Stimulated activated memory B cell treated with anti-CD40 and anti-IgM and Interleukin-4, amounts not matched to agents 10 μg/mL and 1 μg/mL and 100 μg/mL, for 72 hours (primary cell): ENCODE measurements at regions not wholly inside any gene's neighbourhood (a gene's known extent, or its start where the extent isn't known, plus 50 kb on each side); places are given as distances from the start of the nearest gene placed in this dataset.

Experiments
- ATAC-seq: fragments of 150-1000 bp; cut with Tn5 transposase; 2 replicates; pipeline ENCODE4 v1.10.0; 2021
- H3K27ac Mint-ChIP-seq: one replicate; pipeline ENCODE4 v1.8.0; 2022; ENCODE audit warnings: mild to moderate bottlenecking, mixed read lengths
- H3K27me3 Mint-ChIP-seq: one replicate; pipeline ENCODE4 v1.8.0; 2022; ENCODE audit warnings: mixed read lengths
- H3K36me3 Mint-ChIP-seq: one replicate; pipeline ENCODE4 v1.8.0; 2022; ENCODE audit warnings: mixed read lengths
- H3K4me1 Mint-ChIP-seq: one replicate; pipeline ENCODE4 v1.8.0; 2022; ENCODE audit warnings: mixed read lengths
- H3K4me3 Mint-ChIP-seq: one replicate; pipeline ENCODE4 v1.8.0; 2022; ENCODE audit warnings: mild to moderate bottlenecking, moderate library complexity, mixed read lengths
- H3K9me3 Mint-ChIP-seq: one replicate; pipeline ENCODE4 v1.8.0; 2022; ENCODE audit warnings: mixed read lengths

- H3K36me3 Mint-ChIP-seq, result no peaks in the 10 kb centered on the region
- H3K4me3 Mint-ChIP-seq, result no peak overlapping the region
- H3K27me3 Mint-ChIP-seq, result no peaks in the 10 kb centered on the region
- H3K9me3 Mint-ChIP-seq, result no peaks in the 10 kb centered on the region
- ATAC-seq, result no peak
- H3K4me1 Mint-ChIP-seq, result no peaks in the 10 kb centered on the region
- no peak overlapping the region for H3K27ac Mint-ChIP-seq
Observed at GRCh38 chr12:41743835-41744234, 400.8 kb downstream of the GXYLT1 start.

DNA sequence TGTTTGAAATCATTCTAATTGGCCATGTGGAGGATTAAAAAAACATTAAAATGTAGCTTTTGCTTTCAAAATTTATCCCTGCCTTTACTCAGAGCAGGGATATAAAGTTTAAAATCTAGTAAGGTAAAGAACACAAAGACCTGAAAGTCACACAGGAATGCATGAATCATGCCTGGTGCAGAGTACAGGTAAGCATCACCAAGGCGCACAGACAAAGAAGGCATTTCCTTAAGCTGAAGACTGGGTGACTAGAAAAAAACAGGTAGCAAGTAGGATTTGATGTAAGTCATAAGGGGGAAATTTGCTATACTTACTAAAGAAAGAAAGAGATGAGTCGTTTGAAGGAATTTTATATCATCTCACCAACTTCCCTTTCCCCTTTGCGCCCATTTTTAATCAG is 405.6 kb downstream of the GXYLT1 start:
- peaks cover 5% of the 10 kb centered on the region for H3K9me3 Mint-ChIP-seq
- no peaks in the 10 kb centered on the region for H3K27me3 Mint-ChIP-seq
- ATAC-seq, result no peak
- H3K4me1 Mint-ChIP-seq, result no peaks in the 10 kb centered on the region
- no peaks in the 10 kb centered on the region for H3K36me3 Mint-ChIP-seq
- no peak overlapping the region for H3K27ac Mint-ChIP-seq
- H3K4me3 Mint-ChIP-seq, result no peak overlapping the region

DNA sequence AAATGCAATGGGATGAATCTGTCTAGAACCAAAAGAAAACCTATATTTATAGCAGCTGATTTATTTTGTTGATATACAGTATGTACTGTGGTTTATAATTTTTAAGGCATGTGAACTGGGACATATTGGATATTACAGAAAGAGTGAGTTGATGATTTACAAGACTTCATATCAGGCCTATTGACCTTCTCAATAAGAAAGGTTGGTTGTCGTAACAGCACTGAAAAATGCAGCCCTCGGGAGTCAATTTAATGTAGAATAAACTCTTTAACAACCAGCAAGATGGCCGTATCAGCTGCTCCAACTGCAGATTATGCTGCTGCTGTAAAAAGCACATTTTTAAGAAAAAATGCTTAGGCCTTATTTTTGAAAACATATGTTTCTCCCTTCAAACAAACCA is 407.3 kb downstream of the GXYLT1 start:
- Mint-ChIP-seq H3K27me3 (no peaks in the 10 kb centered on the region), H3K4me1 (no peaks in the 10 kb centered on the region), H3K36me3 (no peaks in the 10 kb centered on the region)

GRCh38 chr12:41736436-41736835 is 408.2 kb downstream of the GXYLT1 start:
- Mint-ChIP-seq H3K36me3 (no peaks in the 10 kb centered on the region), H3K4me1 (no peaks in the 10 kb centered on the region), H3K27ac (no peak overlapping the region), H3K9me3 (peaks cover 5% of the 10 kb centered on the region), H3K27me3 (no peaks in the 10 kb centered on the region), H3K4me3 (no peak overlapping the region)
- ATAC-seq, result no peak

More for the DNA sequence above, 407.3 kb downstream of the GXYLT1 start:
- peaks cover 5% of the 10 kb centered on the region for H3K9me3 Mint-ChIP-seq
- ATAC-seq, result no peak
- H3K4me3 Mint-ChIP-seq, result no peak overlapping the region
- no peak overlapping the region for H3K27ac Mint-ChIP-seq

GRCh38 chr12:41731691-41732090 is 413.0 kb downstream of the GXYLT1 start:
- Mint-ChIP-seq H3K27me3 (no peaks in the 10 kb centered on the region), H3K4me3 (no peak overlapping the region), H3K27ac (no peak overlapping the region), H3K4me1 (no peaks in the 10 kb centered on the region), H3K9me3 (peaks cover 5% of the 10 kb centered on the region), H3K36me3 (no peaks in the 10 kb centered on the region)
- no peak for ATAC-seq

DNA sequence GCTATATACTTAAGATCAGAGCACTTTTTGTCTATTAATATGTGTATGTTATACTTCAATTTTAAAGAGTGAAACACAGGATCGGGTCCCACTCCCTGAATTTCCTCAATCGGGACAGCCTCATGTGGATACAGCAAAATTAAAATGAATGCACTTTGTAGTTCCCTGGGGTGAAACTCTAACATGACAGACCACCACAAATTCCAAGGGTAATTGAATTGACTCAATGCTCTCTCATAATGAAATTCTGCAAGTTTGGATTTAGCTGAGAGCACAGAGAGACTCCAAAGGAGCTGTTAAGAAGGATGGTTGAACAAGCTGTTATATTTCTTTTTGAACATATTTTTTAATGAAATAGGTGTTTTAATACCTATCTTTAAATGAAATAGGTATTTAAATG is 413.6 kb downstream of the GXYLT1 start:
- no peak overlapping the region for H3K27ac Mint-ChIP-seq
- H3K4me3 Mint-ChIP-seq, result no peak overlapping the region
- no peak for ATAC-seq
- H3K27me3 Mint-ChIP-seq, result no peaks in the 10 kb centered on the region
- H3K4me1 Mint-ChIP-seq, result no peaks in the 10 kb centered on the region
- H3K36me3 Mint-ChIP-seq, result no peaks in the 10 kb centered on the region
- H3K9me3 Mint-ChIP-seq, result peaks cover 5% of the 10 kb centered on the region

DNA sequence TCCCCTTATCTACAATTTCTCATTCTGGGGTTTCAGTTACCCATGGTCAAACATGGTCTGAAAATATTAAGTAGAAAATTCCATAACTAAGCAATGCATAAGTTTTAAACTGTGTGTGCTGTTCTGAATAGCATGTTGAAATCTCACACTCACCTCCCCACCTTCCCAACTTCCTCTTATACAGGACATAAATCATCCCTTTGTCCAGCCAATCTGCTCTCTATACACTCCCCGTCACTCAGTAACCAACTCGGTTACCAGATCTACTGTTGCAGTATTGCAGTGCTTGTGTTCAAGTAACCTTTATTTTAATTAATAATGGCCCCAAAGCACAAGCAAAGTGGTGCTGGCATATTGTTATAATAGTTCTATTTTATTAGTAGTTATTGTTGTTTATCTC is 420.5 kb downstream of the GXYLT1 start:
- H3K27ac Mint-ChIP-seq, result no peak overlapping the region

DNA sequence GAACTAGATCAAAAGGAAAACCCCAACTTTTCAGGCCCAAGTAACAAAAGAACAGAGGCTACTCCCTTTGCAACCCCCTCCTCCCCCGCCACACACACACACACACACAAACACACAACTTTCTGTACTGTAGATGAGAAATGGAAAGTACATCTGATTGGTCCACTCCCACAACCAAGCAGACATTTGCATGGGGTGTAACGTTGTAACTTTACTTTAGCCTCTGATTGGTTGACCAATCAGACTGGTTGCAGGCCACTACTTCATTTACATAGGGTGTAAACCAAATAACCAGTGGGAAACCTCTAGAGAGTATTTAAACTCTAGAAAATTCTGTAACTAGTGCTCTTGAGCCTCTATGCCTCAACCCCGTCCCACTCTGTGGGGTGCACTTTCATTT is 425.5 kb downstream of the GXYLT1 start:
- Mint-ChIP-seq H3K27me3 (no peaks in the 10 kb centered on the region), H3K9me3 (no peaks in the 10 kb centered on the region), H3K27ac (no peak overlapping the region), H3K4me1 (no peaks in the 10 kb centered on the region), H3K36me3 (no peaks in the 10 kb centered on the region), H3K4me3 (no peak overlapping the region)
- ATAC-seq, result no peak

More for the DNA sequence above, 420.5 kb downstream of the GXYLT1 start:
- Mint-ChIP-seq H3K9me3 (no peaks in the 10 kb centered on the region), H3K36me3 (no peaks in the 10 kb centered on the region), H3K27me3 (peaks cover 10% of the 10 kb centered on the region), H3K4me3 (no peak overlapping the region), H3K4me1 (no peaks in the 10 kb centered on the region)
- ATAC-seq, result no peak

DNA sequence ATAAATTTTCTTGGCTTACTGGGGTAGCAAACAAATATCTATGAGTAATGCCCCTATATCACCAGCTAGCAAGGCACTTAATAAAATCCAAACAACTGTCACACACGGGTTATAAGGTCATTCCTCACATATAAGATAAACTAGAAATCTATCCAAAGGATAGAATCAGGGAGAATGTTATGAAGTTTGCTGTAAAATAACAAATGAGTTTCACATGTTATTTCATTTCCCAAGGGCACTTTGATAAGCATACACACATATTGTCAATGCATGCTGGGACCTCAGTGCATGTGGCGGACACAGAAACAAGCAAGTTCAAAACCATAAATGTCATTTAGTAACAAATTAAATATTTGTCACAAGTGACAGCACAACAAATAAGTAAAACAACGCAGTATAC is 429.4 kb downstream of the GXYLT1 start:
- H3K36me3 Mint-ChIP-seq, result no peaks in the 10 kb centered on the region
- no peak overlapping the region for H3K4me3 Mint-ChIP-seq
- no peaks in the 10 kb centered on the region for H3K27me3 Mint-ChIP-seq
- no peaks in the 10 kb centered on the region for H3K4me1 Mint-ChIP-seq
- H3K9me3 Mint-ChIP-seq, result no peaks in the 10 kb centered on the region
- ATAC-seq, result no peak
- no peak overlapping the region for H3K27ac Mint-ChIP-seq

GRCh38 chr12:41709463-41710285 is 435.0 kb downstream of the GXYLT1 start:
- Mint-ChIP-seq H3K36me3 (no peaks in the 10 kb centered on the region), H3K27me3 (no peaks in the 10 kb centered on the region), H3K4me1 (no peaks in the 10 kb centered on the region), H3K4me3 (no peak overlapping the region), H3K27ac (no peak overlapping the region), H3K9me3 (no peaks in the 10 kb centered on the region)
- no peak for ATAC-seq

DNA sequence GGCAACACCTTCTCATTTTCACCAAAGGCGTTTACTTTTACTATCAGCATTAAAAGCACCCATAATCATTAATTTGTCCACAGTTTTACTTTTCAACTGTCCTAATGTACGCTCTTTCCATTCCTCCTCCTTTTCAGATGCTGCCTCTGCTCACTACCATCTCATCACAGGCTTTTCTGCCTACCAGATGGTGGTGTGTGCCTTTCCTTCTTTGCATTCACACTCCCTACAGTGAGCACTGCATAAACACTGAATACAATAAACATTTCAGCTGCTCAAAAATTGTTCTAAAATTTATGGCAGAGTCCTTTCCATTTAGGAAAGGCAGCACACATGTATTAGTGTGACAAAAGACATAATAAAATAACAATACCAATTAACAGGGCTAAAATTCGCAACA is 435.7 kb downstream of the GXYLT1 start:
- no peak overlapping the region for H3K27ac Mint-ChIP-seq
- H3K4me1 Mint-ChIP-seq, result no peaks in the 10 kb centered on the region
- ATAC-seq, result no peak
- H3K4me3 Mint-ChIP-seq, result no peak overlapping the region
- no peaks in the 10 kb centered on the region for H3K27me3 Mint-ChIP-seq
- no peaks in the 10 kb centered on the region for H3K36me3 Mint-ChIP-seq
- H3K9me3 Mint-ChIP-seq, result no peaks in the 10 kb centered on the region

DNA sequence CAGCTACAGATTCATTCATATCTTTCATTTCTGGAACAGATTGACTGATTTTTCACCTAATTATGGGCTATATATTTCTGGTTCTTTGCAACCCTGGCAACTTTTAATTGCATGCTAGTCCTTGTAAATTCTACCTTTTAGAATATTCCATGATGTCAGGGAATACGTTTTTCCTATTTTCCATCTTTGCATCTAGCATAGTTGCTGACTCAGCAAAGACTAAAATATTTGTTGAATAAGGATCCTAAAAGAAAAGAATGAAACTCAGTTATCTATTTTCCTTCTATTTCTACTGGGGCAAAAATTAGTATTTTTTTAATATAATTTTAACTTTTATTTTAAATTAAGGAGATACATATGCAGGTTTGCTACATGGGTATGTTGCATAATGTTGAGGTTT is 438.3 kb downstream of the GXYLT1 start:
- Mint-ChIP-seq H3K36me3 (no peaks in the 10 kb centered on the region), H3K27me3 (no peaks in the 10 kb centered on the region), H3K9me3 (no peaks in the 10 kb centered on the region), H3K27ac (no peak overlapping the region), H3K4me3 (no peak overlapping the region), H3K4me1 (no peaks in the 10 kb centered on the region)
- no peak for ATAC-seq

DNA sequence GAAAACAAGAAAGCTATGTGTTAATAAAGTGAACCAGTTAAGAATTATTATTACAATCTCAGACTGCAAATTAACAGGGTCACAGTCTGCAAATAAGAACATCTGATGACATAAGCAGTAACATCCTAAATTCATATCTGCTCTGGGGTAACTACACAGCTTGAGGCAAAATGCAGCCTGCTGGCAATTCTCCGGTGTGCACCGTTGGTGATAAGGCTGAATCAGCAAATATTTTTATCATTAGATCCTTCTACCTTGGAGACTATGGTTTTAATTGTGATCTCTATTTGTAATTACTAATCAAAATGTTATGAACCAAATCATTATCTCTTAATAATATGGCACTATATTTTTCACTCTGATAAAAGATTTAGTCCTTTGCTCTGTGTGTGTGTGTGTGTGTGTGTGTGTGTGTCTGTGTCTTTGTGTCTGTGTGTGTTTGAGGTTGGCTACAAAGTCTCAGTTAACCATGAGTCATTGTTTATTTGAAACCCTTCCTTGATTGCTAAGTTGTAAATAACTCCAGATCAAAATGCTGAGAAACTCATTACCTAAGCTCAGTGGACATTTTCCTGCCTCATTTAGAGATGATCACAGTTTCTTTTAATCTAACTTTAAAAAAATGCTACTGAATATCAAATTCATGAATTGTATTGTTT is 442.6 kb downstream of the GXYLT1 start:
- Mint-ChIP-seq H3K27me3 (no peaks in the 10 kb centered on the region), H3K9me3 (no peaks in the 10 kb centered on the region), H3K4me3 (no peak overlapping the region), H3K27ac (no peak overlapping the region), H3K36me3 (no peaks in the 10 kb centered on the region), H3K4me1 (no peaks in the 10 kb centered on the region)
- ATAC-seq, result no peak

GRCh38 chr12:41700940-41701339 is 443.7 kb downstream of the GXYLT1 start:
- no peak overlapping the region for H3K4me3 Mint-ChIP-seq
- no peaks in the 10 kb centered on the region for H3K36me3 Mint-ChIP-seq
- ATAC-seq, result no peak
- no peak overlapping the region for H3K27ac Mint-ChIP-seq
- no peaks in the 10 kb centered on the region for H3K4me1 Mint-ChIP-seq
- H3K9me3 Mint-ChIP-seq, result no peaks in the 10 kb centered on the region
- H3K27me3 Mint-ChIP-seq, result no peaks in the 10 kb centered on the region

DNA sequence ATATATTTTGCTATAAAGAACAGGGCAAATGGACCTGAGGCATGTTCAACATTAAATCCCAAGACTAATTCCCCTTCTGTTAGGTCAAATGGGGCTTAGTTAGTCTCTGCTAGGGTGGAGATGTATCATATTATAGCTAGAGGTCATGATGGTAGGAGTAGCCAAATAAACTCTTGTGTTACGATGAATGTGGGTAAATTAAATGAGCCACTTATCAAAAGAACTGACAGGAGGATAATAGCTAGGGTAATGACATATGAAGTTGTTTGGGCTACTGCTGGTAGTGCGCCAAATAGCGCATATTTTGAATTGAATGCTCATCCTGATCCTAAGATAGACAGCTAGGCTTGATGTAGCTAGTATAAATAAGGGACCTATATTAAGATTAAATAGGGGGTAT is 445.0 kb downstream of the GXYLT1 start:
- H3K27me3 Mint-ChIP-seq, result no peaks in the 10 kb centered on the region
- ATAC-seq, result no peak
- no peaks in the 10 kb centered on the region for H3K4me1 Mint-ChIP-seq
- no peaks in the 10 kb centered on the region for H3K9me3 Mint-ChIP-seq
- no peaks in the 10 kb centered on the region for H3K36me3 Mint-ChIP-seq
- no peak overlapping the region for H3K27ac Mint-ChIP-seq
- no peak overlapping the region for H3K4me3 Mint-ChIP-seq

DNA sequence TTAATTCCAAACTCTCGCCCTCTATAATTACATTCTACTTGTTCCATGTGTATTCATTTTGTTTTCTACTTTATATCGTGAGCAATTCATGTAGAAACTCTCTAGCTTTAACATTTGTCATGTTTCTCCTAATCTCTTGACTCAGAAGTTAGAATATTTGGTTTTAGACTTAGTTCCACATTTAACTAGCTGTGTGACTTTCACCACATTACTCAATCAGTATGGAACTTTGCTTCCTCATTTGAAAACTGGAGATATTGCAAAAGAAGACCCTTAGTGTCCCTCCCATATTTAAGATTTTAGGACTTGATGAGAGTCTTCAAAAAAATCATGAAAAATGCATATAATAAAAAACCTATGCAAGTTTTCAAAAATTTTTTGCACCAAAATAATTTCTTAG is 447.5 kb downstream of the GXYLT1 start:
- no peaks in the 10 kb centered on the region for H3K36me3 Mint-ChIP-seq
- H3K4me1 Mint-ChIP-seq, result no peaks in the 10 kb centered on the region
- no peaks in the 10 kb centered on the region for H3K27me3 Mint-ChIP-seq
- ATAC-seq, result no peak
- no peak overlapping the region for H3K27ac Mint-ChIP-seq
- no peak overlapping the region for H3K4me3 Mint-ChIP-seq
- no peaks in the 10 kb centered on the region for H3K9me3 Mint-ChIP-seq
